AG20443 (cell line): ENCODE measurements at regions not wholly inside any gene's neighbourhood (a gene's known extent, or its start where the extent isn't known, plus 50 kb on each side); places are given as distances from the start of the nearest gene placed in this dataset.

Experiments used
- DNase-seq: peaks from one replicate; pipeline ENCODE4 v3.0.0; 2012; ENCODE audit warnings: low spot score, mixed read lengths

DNA sequence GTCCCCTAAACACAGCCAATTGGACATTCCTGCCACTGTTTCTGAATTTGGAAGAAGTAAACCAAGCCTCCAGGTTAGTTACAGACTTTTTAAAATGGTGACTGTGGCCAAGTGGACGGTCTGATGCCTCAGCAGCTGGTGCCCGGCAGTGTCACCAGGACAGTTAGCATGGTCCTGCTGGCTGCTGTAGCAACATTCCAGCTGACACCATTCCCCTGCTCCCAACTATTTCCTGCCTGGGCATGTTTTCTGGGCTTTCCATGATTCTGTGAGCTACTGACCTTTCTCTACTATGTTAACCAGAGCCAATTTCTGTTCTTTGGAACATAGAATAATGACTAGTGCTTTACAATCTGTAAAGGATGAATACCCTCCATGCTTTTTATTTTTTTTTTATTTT lies 95.0 kb downstream of the TLR5 start:
- DNase-seq: peak; percentile 40

DNA sequence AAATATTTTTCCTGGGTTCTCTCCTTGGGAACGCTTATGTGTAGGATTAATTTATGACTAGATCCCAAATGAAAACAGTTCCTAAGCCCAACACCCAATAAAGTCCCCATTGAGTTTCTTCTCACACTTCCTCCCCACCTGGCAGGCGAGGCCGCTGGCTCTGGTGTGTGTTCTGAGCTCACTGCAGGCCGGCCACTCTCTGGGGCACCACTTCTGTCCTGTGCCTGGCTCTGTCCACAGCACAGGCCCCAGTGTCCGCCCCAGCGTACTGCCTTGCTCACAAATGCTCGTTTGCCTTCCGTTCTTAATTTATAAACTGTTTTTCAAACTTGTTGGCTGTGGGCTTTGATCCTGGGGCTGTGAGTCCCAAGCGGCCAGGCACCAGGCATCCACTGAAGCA lies 90.6 kb downstream of the TLR5 start:
- DNase-seq: no peak

DNA sequence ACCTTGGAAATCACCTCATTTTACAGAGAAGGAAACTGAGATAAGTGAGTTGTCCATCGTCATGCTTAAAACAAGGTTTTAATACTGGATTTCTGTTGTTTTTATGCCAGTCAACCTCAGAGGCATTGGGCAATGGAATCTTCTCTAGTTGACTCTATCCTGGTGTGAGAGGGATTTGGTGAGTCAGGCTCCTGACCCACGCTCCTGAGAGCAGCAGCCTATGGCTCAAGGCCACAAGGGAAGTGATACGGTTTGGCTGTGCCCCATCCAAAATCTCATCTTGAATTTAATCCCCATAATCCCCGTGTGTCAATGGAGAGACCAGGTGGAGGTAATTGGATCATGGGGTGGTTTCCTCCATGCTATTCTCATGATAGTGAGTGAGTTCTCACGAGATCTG lies 90.1 kb downstream of the TLR5 start:
- DNase-seq: peak; percentile 70

DNA sequence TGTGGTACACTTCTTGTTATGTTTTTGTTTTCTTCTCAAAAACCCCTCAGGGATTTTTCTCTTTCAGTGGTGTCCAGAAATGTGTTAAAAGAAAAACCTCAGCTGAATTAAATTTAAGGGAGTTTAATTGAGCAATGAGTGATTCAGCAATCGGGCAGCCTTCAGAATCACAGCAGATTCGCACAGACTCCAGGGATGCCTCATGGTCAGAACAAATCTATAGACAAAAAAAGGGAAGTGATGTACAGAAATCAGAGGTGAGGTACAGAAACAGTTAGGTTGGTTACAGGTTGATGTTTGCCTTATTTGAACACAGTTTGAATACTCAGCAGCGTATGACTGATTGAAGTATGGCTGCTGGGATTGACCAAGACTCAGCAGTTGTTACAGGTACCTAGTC lies 86.2 kb downstream of the TLR5 start:
- no peak for DNase-seq

DNA sequence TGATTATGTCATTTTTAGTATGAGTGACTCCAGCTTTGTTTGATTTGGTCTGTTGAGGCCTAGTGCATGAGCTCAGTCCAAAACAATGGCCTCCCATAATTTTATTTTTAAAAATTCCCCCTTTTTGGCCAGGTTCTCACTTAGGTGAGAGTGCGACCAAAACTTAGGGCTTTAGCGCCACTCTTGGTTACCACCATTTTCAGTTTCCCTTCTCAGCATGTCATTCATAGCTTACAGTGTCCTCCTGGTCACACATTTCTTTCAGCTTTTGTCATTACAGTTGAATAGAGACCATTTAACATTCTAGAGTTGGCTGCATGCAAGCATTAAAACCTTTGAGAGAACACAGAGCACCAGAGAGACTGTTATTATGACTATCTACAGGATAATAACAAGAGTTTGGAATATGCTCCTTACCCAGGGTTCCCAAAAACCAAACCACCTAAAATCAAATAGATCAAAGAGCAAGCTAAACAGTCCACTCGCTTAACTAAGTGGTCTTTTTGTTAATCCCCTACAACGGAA lies 85.4 kb downstream of the TLR5 start:
- no peak for DNase-seq
